ENCODE measurements at regions not wholly inside any gene's neighbourhood (a gene's known extent, or its start where the extent isn't known, plus 50 kb on each side); places are given as distances from the start of the nearest gene placed in this dataset.
"Not testable (repeated sequence)": the region's sequence is repeated elsewhere in the genome, so short reads cannot be mapped to it uniquely, and the experiment has no call there.

DNA sequence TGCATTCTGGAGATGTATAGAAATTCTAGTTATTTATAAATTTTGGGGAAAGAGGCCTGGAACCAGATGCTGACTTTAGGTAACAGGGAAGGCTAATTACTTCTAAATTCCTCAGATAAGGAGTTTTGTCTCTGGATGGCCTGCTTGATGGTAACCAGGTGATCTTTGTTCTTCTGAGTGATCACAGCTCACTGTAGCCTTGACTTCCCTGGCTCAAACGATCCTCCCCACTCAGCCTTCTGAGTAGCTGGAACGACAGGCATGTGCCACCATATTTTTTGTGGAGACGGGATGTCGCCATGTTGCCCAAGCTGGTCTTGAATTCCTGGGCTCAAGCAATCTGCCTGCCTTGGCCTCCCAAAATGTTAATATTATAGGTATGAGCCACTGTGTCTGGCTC, 54.4 kb upstream of the MSH6 start:
- DNase-seq (ENCODE audit: low read depth) = no peak

DNA sequence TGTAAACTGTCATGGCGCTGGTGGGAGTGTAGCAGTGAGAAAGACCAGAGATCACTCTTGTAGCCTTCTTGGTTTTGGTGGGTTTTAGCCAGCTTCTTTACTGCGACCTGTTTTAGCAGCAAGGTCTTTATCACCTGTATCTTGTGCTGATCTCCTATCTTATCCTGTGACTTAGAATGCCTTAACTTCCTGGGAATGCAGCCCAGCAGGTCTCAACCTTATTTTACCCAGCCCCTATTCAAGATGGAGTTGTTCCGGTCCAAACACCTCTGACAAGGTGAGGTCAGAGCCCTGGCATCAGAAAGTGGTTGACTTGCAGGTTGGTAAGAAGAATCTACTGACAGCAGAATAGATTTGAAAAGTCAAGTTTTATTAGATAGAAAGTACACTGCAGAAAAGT, 55.0 kb upstream of the MSH6 start:
- no peak for DNase-seq (ENCODE audit: low read depth)

DNA sequence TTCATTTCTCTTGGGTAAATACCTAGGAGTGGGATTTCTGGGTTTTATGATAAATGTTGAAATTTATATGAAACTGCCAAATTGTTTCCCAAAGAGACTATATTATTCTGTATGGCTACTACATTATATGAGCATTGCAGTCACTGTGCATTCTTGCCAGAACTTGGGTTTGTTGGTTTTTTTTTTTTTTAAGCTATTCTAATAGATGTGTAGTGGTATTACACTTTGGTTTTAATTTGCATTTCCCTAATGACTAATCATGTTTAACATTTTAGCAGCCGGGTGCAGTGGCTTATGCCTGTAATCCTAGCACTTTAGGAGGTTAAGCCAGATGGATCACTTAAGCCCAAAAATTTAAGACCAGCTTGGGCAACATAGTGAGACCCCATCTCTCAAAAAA, 56.0 kb upstream of the MSH6 start:
- not testable (repeated sequence) for DNase-seq (ENCODE audit: low read depth)

DNA sequence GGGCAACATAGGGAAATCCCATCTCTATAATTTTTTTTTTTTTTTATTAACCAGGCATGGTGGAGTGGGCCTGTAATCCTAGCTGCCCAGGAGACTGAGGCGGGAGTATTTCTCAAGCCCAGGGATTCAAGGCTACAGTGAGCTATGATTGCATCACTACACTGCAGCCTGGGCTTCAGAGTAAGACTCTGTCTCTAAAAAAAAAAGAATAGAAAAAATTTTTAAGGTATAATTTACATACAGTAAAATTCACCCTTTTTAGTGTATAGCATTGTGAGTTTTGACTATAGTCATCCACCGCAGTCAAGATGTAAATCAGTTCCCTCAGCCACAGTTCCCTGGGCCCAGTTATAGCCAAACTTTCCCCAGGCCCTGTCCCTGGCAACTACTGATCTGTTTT, 57.1 kb upstream of the MSH6 start:
- no peak for DNase-seq (ENCODE audit: low read depth)

DNA sequence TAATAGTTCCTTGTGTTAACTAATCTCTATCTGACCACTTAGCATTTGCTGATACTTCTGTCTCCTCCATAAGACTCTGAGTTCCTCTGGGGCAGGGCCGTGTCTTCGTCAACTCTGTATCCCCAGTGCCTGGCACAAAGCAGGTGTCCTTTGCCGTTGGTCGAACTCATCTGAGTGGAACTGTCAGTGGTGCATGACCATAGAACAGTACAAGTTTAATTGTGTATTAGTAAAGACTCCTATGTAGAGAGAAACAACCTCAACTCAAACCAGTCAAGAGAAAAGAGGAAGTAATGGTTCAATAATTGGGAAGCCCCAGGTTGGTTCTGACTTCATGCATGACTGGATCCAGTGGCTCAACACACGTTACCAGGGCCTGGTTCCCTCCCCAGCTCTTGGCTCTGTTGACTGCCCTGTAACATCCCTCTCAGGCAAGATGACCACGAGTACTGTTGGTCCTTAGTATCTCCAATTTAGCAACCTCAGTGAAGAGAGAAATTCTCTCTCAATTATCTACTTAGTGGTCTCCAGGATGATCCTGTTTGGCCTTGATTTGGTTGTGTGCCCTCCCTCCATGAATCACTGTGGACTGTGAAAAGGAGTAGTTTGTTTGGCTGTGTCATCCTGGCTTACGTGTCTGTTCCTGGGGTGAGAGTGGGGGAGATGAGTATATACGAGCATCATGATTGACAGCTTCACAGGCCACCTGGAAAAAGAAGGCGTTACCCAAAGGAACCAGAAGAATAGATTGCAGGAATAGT, 58.5 kb upstream of the MSH6 start:
- DNase-seq (ENCODE audit: low read depth) = no peak

DNA sequence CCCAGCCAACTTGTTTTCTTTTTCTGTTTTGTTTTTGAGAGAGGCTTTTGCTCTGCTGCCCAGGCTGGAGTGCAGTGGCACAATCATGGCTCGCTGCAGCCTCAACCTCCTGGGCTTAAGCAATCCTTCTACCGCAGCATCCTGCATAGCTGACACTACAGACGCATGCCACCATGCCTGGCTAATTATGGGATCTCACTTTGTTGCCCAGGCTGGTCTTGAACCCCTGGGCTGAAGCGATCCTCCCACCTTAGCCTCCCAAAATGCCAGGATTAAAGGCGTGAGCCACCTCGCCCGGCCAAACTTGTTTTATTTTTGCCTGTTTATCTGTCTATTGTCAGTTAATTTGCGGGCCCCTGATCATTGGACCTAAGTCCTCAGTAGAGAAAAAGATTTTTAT, 61.6 kb upstream of the MSH6 start:
- DNase-seq (ENCODE audit: low read depth) = no peak

DNA sequence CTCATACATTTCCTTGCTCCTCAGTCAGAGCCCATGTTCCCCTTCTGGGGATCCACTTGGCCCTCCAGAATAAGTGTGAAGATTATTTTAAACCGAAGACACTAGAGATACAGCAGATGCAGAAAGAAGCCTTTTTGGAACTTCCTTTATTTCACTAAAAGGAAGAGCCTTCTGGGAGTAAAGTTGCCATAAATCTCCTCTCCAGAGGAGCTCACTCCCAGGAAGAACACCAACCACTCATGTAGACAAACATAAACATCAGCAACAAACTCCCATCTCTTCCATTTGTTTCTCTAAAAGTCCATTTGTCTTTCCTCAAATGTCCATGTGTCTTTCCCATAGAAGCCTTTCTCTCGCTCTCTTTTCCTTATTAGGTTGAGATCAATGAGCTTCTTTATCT, 62.4 kb upstream of the MSH6 start:
- DNase-seq (ENCODE audit: low read depth) = no peak

DNA sequence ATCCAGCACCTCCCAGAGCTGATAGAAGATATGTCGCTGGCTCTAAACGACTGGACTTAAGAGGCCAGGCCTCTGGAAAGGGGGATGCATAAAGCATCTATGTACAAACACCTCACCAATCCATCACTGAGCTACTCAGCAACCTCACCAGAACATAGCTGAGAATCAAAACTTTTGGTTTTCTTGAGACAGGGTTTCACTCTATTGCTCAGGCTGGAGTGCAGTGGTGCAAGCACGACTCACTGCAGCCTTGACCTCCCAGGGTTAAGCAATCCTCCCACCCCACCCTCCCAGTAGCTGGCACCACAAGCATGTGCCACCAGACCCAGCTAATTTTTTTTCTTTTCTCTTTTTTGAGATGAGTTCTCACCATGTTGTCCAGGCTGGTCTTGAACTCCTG, 62.9 kb upstream of the MSH6 start:
- peak; percentile 14 for DNase-seq (ENCODE audit: low read depth)

DNA sequence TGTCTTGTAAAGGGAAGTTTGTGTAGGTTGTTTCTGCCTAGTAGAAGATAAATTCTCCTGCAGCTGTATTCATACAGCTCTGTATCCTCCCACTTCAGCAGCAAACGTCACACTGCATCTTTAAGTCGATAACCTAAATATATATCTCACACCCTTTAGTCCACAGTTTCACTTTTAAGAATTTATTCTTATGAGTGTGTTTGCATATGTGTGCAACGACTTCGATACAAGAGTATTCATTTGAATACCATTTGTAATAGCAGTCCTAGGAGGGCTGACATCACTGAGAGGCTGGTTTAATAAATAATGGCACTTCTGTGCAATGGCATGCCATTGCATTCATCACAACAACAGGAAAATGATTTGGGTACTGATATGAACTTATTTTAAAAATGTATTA, 63.8 kb upstream of the MSH6 start:
- no peak for DNase-seq (ENCODE audit: low read depth)

DNA sequence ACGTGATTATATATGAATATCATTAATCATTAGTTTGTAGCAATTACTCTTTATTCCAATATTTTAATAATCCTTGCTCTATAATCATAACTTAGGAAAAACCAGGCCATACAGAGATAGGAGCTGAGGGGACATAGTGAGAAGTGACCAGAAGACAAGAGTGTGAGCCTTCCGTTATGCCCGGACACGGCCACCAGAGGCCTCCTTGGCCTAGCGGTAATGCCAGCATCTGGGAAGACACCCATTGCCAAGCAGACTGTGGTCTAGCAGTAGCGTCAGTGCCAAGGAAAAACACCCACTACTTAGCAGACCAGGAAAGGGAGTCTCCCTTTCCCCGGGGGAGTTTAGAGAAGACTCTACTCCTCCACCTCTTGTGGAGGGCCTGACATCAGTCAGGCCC, 66.6 kb upstream of the MSH6 start:
- DNase-seq (ENCODE audit: low read depth) = not testable (repeated sequence)

DNA sequence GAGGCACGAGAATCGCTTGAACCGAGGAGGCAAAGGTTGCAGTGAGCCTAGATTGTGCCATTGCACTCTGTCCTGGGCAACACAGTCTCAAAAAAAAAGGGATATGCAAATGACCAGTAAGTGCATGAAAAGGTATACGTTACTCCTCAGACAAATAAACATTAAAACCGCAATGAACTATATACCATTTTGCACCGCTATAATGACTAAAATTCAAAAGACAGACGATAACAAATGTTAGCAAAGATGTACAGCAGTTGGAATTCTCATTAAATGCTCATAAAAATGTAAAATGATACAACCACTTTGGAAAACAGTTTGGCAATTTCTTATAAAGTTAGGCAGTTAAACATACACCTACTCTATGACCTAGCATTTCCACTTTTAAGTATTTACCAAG, 67.4 kb upstream of the MSH6 start:
- no peak for DNase-seq (ENCODE audit: low read depth)

DNA sequence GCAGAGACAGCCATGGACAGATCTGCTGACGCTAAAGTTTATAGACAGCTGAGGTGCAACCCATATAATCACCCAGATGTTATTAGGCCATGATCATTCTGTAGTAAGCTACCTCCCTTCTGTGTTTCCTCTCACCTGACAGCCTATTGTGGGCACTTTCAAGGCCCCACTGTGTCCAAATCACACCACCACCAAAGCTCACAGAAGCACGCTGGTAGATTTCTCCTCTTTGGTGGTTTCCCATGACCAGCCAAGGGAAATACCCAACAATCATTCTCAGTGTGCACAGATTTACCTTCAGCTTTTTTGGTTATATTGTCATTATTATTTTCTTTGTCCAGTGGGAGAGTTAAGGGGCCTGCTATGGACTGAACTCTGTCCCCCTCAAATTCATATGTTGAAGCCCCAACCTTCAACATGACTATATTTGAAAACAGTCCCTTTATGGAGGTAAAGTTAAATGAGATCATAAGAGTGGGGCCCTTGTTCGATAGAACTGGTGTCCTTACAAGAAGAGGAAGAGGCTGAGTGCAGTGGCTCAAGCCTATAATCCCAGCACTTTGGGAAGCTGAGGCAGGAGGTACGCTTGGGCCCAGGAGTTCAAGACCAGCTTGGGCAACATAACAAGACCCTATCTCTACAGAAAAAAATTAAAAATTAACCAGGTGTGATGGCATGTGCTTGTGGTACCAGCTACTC, 74.0 kb upstream of the MSH6 start:
- DNase-seq (ENCODE audit: low read depth) = no peak

DNA sequence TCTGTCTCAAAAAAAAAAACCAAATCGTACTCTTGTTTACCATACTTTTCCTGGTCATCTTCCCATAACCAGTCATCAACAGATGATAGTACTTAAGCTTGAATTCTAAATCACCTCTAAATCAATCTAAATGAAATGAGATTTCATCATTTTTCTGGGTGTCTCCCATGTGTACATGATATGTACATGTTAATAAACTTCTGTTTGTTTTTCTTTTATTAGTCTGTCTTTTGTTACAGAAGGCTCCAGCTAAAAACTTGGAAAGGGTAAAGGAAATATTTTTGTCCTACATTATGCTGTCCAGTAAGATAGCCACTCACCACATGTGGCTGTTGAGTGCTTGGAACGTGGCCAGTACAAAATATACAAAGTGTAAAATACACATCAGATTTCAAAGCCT, 78.7 kb upstream of the MSH6 start:
- DNase-seq (ENCODE audit: low read depth) = no peak

DNA sequence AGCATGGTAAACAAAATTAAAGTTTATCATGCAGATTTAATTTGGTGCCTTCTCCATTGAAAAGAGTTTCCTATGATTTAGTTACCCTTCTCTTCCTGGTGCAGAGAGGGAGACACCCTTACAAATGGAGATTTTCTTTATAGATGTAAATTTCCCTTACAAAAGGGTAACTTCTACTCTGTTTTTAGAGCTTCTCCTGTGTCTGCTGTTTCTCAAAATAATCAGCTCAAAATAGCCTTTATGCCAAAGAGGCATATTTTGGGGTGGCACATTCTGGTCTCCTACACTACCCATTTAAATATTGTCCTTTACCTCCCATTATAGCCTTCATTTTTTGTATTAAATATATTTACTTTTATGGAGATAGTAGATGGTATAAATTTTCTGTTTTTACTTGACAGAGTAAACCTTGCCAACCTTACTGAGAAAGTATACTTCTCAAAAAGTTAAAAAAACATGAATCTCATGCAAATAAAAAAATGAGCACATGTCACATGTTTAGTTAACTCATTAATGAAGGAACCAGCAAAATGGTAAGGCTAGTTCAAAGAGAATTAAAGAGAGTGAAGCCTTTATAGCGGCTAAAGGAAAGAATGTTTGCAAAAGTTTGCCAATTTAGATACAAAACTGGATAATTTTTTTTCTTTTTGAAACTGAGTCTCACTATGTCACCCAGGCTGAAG, 83.3 kb upstream of the MSH6 start:
- no peak for DNase-seq (ENCODE audit: low read depth)

DNA sequence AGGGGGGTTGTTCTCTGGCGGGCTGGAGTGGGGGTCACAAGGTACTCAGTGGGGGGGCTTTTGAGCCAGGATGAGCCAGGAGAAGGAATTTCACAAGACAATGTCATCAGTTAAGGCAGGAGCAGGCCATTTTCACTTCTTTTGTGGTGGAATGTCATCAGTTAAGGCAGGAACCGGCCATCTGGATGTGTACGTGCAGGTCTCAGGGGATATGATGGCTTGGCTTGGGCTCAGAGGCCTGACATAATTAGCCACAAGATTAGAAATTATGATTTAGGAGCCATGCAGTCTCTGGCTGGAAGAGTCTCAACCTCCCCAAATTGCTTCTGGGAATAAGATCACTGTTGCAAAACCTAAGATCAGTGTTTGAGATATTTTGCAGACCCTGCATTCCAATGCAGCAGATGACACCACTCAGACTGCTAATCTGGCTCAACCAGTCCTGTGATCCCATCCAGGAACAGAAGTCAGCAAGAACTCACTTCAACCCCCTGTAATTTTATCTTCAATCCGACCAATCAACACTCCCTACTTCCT, 84.4 kb upstream of the MSH6 start:
- not testable (repeated sequence) for DNase-seq (ENCODE audit: low read depth)

DNA sequence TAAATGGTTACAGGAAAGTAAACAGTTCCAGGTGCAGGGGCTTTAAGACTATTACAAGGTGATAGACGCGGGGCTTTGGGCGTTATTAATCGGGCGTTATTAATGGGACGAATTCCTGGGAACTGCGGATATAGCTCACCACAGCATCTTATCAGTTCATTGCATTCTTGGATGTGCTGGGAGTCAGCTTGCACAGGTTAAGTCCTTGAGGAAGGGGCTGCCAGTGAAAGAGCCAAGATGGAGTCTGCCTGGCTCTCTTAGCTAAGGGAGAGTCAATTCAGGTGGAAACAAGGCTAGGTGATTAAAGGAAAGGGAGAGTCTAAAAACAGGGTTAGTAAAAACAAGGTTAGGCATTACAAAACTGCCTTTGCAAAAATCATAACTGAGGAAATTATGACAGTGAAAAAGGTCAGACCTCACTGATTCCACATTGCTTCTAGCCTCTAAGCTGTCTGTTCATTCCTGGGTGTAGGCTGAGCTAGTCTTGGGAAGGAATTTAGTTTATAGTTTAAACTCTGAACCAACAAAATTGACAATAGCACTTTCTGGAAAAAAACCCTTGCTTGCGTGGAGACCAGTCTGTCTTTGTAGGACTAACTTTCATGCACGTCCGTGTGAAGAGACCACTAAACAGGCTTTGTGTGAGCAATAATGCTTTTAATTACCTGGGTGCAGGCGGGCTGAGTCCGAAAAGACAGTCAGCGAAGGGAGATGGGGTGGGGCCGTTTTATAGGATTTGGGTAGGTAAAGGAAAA, 85.1 kb upstream of the MSH6 start:
- DNase-seq (ENCODE audit: low read depth) = not testable (repeated sequence)

DNA sequence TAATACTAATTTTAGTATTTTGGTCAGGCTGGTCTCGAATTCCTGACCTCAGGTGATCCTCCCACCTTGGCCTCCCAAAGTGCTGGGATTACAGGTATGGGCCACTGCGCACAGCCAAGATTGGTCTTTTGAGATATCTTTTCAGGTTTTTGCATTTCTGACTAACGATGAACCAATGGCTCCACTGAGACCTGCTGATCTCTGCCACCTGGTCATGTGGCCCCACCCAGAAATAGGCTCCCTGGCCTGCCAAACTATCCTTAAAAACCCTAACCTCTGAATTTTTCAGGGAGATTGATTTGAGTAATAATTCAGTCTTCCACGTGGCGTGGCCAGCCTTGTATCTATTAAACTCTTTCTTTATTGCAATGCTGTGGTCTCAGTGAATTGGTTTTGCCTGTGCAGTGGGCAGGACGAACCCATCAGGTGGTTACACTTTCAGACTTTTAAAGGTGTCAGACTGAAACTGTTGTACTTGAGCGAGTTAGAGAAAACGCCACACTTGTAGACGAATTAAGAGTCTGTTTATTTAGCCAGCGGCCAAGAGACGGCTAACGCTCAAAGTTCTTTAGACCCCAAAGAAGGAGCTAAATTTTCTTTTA, 85.8 kb upstream of the MSH6 start:
- DNase-seq (ENCODE audit: low read depth) = no peak

DNA sequence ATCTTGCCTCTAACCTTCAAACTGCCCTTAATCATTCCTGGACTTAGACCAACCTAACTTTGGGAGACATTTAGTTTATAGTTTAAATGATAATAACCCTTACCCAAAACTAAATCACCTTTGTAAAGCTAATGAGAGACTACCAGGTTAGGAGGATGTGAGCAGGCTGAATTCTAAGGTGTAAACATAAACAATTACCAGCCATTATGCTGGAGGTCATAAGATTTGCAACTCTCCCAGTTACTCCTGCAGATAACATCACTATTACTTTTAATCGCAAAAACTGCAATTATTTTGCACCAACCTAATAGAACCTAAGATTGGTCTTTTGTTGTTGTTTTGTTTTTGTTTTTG, 86.5 kb upstream of the MSH6 start:
- DNase-seq (ENCODE audit: low read depth) = no peak

DNA sequence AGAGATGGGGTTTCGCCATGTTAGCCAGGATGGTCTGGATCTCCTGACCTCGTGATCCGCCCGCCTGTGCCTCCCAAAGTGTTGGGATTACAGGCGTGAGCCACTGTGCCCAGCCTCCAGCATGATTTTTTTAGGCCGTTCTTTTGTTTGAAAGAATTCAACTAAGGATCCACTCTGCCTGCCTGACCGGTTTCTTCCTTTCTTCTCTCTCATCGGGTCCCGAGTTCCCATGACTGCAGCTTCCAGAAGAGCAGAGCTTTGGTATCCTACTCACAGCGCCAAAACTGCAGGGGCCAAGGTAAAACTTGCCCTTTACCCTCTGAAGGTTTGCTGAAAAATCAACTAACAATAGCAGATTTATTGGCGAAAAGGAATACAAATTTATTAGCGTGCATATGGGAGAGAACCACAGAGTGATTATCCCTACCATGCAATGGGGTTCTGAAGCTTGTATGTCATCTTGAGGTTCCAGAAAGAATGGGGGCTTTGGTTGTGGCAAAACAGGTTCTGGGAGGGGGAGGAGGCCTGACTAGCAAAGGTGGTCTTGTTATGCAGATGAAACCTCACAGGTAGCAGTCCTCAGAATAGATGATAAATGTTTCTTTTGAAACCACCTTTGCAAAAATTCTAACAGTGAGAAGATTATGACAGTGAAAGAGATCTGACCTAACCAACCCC, 87.0 kb upstream of the MSH6 start:
- DNase-seq (ENCODE audit: low read depth) = no peak

DNA sequence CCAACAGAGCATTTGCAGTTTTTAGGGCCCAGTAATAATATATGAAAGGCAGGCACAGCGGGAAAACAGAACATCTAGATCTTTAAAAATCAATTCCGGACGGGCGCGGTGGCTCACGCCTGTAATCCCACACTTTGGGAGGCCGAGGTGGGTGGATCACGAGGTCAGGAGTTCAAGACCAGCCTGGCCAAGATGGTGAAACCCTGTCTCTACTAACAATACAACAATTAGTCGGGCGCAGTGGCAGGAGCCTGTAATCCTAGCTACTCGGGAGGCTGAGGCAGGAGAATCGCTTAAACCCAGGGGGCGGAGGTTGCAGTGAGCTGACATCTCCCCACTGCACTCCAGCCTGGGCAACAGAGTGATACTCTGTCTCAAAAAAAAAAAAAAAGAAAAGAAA, 88.5 kb upstream of the MSH6 start:
- not testable (repeated sequence) for DNase-seq (ENCODE audit: low read depth)

DNA sequence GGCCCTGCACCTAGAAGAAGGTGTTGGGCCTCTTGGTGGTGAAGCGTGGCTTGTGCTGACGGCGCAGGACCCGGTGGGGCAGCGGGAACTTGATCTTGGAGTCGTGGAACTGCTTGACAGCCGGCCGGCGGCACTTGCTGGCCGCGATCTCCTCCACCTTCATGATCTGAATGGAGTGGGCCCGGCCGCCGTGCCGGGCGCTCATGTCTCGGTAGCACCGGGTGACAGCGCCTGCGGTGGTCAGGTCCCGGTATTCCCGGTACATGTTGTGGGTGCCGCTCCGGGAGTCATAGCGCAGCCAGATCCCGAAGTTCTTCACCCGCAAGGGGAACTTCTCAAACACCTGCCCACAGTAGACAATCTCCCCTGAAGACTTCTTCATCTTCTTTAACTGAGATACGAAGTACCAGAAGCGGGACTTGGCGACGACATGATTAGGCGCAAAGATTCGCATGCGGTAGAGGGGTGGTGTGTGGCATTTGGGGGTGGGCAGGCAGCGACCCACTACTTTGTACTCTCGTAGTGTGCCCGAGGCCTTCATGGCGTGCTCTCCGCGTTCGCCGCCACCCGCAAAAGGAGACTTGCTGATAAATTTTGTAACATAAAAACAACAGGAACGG, 92.1 kb upstream of the MSH6 start:
- DNase-seq (ENCODE audit: low read depth) = not testable (repeated sequence)

All from HS-5 (cell line).